Superior temporal gyrus (tissue), 1 donor: ENCODE measurements at regions not wholly inside any gene's neighbourhood (a gene's known extent, or its start where the extent isn't known, plus 50 kb on each side); places are given as distances from the start of the nearest gene placed in this dataset.

Source experiments
- DNase-seq: peaks from one replicate; pipeline ENCODE4 v3.0.0-alpha.2; 2016; ENCODE audit errors: extremely low spot score

- no peak for DNase-seq
Observed at GRCh38 chr14:101367421-101368261, 193.7 kb upstream of the DIO3 start.

- DNase-seq, result no peak
Observed at GRCh38 chr14:101368629-101369028, 192.7 kb upstream of the DIO3 start.

DNA sequence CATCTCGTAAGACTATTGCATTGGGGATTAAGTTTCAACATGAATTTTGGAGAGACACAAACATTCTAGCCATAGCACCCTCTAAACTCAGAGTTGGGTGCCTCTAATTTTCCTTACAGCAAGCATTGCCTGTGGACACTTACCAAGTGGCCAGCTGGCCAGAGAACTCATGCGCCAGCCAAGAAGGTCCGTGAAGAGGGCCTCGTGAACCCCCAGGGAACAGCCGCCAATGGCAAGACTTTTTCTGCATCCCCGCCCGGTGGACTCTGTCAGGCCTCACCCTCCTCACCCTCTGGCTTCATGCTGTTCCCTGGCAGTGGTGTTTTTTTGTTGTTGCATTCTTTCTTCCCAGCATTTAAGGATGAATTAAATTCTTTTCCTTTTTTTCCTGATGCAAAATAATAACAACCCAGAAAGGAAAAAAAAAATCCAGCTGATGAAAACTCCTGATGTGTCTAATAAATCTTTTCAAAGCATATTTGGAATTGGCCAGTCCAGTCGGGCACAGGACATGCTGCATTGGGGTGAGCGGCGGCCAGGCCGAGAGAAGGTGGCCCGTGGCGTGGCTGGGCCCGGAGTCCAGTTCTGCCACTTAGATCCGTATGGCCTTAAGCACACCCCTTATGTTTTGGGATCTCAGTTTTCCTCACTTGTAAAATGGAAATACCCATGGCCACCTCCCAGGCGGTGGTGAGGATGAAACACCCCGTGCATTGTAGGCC lies 191.9 kb upstream of the DIO3 start:
- no peak for DNase-seq

DNA sequence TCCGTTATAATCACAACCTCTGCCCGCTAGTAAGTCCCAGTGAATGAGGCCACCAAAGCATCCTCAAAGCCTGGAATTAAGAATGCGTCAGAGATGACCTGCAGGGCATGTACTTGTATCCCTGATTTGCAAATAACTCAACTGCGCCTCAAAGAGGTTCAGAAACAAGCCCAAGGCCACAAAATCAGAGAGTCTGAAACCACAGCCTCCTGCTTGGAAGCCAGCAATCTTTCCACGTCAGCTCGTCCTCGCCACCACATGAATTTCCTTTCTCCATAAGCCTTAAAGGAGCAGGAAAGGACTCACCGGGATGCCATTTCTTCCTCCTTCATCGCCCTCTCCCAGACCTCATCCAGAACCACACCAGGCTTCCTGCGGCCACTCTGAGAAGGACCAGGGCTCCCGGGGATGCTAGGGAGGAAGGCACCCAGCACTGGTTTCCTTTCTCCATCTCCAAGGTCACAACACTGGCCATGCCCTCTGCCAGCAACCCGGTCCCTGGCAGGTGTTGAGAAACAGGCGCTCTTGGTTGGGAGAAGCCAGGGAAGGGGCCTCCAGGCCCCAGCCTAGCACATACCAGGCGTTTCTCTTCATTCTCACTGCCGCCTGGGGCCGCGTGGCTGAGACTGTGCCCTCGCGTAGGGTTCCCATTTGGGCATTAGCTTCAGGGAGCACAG lies 191.2 kb upstream of the DIO3 start:
- no peak for DNase-seq

- DNase-seq, result no peak
Observed at GRCh38 chr14:101370593-101371569, 190.4 kb upstream of the DIO3 start.

DNA sequence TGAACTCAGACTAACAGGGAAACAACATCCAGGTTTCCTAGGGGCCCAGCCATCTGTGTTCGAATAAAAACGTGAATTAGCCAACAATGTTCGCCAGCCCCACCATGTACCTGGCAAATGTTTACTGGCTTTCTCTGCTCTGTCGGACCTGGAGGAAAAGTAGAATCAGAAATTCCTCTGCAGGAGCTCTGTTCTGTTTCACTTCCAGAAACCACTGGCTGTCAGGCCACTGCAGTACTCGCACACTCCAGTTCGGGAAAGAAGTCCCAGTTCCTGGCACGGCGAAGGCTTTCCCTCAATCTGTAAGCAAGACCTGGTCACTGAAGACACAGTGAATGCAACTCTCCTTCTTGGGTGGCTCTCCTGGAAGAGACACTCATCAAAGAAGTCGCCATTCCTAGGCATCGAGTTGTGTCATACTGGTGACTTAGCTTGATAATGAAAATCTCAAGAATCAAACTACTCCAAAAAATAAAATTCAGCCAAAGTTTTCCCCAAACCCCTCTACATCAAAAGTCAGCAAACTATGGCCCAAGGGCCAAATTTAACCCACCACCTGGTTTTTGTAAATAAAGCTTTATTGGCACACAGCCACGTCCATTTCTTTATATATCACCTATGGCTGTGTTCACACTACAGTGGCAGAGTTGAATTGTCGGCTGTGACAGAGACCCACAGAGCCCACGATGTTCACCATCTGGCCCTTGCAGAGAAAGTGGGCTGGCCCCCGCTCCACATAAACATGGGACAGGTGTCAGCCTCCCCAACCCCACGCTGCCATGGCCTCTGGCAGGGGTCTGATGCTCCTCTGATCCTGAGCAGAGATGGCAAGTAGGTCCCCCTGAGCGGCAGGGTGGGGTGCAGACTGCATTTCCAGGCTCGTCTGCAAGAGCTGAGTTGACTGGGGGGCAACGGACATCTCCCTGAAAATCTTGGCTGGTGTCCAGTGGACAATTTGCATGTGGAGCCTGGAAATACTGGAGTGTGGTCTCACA lies 189.2 kb upstream of the DIO3 start:
- DNase-seq, result no peak

GRCh38 chr14:101372894-101373620 lies 188.2 kb upstream of the DIO3 start:
- no peak for DNase-seq

DNA sequence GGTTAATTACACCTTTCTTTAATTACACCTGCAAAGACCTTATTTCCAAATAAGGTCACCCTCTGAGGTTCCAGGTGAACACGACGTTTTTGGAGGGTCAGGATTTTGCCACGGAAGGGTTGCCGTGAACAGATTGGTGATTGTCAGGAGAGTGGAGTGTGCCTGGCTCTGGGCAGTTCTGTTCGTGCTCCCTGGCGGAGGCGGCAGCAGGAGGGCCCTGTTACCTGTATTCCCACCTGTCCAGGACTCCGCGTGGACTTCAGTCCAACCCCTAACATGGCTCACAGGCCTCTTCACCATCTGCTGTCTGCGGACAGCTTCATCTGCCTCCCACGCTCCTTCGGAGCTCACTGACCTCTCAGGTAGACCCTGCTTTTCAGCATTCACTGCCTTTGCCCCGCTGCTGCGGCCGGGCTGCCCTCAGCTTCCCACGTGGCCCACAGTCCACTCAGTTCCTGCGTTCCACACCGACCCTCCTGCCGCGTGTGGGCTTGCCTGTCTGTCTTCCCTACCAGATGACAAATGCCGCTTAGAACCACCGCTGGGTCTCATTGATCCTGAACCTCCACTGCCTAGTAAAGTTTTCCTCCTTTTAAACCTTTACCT lies 187.5 kb upstream of the DIO3 start:
- no peak for DNase-seq

DNA sequence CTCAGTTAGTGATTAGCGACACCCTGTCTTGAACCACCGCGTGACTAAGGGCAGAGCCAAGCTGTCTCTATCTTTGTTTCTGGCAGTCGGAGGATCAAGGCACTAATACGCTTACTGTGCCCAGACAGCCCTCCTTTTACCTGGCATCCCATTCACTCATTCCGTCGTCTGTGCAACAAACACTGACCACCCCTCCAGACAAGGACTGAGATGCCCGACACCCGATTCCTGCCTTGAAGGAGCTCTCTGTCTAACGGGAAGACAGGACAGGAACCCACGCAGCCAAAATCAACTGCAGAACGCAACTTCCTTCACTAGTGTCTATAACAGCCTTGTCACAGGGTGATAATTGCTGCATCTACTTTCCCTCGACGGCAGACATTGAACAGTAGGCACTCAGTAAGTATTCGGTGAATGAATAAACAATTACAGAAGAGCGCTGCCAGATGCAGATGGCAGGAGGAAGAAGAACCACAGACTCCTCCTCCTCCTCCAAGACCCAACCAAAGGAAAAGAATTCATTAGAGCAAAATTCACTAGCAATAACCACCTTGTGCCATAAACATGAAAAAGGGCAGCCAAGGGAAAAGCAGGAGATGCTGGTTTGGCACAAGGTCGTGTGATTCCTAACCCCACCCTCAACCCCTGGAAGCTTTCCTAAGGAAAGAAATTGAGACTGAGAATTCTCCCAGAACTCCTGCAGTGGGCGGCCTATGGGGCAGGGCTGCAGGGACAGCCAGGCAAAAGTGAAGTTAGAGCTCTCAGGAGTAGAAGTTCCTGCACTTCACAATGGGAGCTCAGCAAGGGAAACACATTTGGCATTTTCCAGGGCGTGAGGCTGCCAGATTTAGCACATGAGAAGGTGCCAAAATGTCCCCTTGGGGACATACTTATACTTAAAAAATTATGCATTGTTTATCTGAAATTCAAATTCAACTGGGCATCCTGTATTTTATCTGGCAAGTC lies 186.6 kb upstream of the DIO3 start:
- no peak for DNase-seq

DNA sequence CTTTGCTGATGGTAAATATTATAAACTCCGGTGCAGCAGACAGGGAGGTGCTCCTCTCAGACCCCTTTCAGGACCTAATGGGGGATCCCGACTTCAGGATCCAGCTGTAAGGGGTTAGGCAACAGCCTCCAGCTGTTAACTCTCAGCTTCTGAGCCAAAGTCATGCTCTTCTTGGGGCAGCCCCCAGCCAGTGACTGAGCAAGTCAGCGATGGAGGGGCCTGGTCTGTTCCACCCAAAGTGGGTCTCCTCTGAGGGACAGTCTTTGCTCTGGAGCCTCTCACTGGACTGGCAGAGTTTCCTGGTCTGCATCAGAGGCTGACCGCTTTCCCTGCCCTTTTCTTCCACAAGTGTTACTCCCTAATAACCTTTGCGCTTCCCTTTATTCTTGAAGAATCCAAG lies 184.2 kb upstream of the DIO3 start:
- no peak for DNase-seq

DNA sequence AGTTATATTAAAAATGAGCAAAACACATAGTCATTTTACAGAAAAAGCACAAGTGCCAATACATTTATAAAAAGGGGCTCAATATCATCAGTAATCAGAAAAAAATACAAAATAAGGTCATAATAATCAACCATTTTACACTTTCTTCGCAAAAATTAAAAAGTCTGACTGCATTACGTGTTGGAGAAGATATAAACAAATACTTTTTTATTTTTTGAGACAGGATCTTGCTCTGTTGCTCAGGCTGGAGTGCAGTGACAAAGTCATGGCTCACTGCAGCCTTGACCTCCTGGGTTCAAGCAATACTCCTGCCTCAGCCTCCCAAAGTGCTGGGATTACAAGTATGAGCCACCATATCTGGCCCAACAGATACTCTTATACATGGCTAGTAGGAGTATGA lies 181.5 kb upstream of the DIO3 start:
- no peak for DNase-seq

GRCh38 chr14:101380512-101380911 lies 180.8 kb upstream of the DIO3 start:
- DNase-seq, result no peak

DNA sequence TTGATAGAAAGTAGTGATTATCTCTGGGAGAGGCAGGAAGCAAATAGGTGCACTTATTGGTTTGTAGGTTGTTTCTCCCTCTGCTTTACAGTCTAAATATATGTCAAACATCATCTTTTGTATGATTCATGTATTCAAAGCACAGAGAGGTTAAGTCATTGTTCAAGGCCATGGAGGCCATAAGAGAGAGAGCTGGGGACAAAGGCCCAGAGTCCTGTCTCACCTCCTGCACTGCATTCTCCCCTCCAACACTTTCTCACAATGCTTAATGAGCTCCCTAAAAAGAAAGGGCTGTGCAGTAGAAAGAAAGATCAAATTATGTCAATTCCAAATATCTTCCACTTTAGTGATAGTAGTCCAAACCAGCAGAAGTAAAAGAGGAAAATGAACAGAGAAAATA lies 180.4 kb upstream of the DIO3 start:
- no peak for DNase-seq

GRCh38 chr14:101383737-101384338 lies 177.5 kb upstream of the DIO3 start:
- DNase-seq, result no peak

DNA sequence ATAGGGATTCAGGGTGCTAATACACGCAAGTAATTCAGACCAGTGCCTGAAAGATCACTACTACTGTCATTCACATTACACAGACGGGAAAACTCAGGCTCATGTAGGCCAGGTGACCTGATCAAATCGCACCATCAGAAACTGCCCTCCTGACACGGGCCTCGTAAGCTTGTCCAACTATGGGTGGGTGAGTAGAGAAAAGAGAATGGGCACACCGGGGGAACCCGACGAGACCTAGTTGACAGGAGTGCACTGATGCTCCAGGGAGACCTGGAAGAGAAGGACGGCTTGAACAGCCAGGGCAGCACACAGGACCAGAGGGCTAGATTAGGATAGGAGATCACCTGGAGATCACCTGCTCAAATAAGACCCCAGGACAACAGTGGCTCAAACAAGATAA lies 166.9 kb upstream of the DIO3 start:
- DNase-seq, result no peak

DNA sequence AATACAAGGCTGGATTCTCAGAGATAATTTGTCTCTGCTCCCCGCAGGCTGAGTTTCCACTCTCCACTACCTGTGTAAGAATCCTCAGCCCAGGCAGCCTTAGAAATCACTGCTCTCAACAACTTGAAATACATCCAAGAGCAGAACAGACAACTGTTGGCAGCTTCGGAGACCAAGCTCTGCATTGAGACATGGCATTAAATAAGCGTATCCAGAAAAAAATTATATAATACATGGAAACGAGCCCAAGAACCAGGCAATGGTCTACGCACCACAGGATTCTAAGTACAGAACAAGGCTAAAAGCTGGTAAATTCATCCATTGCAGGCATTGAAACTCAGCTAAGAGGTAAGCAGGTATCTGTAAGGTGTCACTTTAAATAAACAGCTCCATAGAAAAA lies 165.5 kb upstream of the DIO3 start:
- peak; percentile 52 for DNase-seq

DNA sequence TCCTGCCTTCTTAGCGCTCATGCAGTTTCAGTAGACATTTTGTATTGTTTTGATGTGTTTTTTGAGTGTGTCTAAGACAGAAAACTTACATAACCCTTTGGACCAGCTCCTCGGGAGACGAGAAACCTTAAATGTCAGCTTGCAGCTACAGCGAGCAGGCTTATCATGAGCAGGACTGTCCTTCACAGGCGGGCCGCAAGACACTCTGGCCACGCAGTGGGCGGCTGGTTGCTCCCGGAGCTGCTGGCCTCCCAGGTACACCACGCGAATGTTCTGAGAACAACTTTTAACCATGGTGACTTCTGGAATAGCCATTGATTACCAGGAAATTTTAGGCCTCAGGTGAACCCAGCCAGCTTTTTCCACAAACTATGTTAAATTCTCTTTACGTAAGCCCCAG lies 164.1 kb upstream of the DIO3 start:
- DNase-seq, result no peak

DNA sequence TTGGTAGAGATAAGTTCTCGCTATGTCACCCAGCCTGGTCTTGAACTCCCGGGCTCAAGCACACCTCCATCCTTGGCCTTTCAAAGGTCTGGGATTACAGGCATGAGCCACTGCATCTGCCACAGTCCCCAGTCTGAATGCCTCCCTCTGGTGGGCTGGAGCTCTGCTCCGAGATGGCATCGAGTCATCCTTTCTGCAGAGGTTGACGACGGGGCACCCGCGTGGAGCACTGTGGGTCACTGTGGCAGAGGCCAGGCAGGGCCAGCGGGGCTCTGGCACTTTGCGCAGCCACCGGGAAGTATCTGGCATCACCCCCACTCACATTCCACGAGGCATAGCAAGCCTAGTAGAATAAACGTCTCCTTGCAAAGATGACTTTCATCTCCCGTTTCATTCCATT lies 163.3 kb upstream of the DIO3 start:
- no peak for DNase-seq
